Ureter (tissue), 1 donor: ENCODE measurements at regions not wholly inside any gene's neighbourhood (a gene's known extent, or its start where the extent isn't known, plus 50 kb on each side); places are given as distances from the start of the nearest gene placed in this dataset.

Experiments
- DNase-seq: peaks from one replicate; pipeline ENCODE4 v3.0.0-alpha.2; 2020; ENCODE audit warnings: low spot score
- donor health status: DM: yes; HTN: yes; CAD: no.

DNA sequence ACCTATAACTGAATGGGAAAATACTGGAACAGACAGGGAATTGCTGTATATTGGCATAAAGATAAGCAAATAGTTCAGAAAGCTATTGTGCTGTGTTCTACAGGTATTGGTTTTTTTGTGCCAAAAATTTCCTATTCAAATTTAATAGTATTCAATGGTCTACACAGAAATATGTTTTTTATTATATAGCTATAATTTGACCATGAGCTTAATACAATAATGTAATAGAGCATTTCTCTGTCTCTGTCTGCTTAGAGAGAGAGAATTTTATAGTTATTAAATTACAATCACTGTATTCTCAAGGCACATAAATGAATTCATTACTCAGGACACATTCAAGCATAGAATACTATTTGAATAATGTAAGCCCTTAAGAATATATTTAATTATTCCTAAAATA lies 62.3 kb upstream of the FZD8 start:
- DNase-seq = no peak

DNA sequence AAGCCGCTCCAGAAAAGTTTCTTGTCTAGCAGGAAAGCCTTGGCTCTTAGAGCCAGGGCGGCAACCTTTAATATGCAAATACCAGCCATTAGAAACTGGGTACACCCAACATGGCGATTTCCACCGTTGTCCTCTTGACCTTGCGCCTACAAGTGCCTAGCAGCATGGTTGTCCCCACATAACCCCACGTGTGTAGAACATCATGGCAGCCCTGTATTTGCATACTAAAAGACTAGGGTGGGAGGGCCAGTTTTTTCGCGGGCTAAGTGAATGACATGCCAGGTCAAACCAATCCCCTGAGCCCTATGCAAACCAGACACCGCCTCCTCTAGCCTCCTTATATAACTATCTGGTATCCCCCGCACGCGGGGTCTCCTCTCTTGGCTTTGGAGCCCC lies 58.4 kb upstream of the FZD8 start:
- no peak for DNase-seq

GRCh38 chr10:35699848-35700486 lies 57.9 kb upstream of the FZD8 start:
- DNase-seq = no peak

DNA sequence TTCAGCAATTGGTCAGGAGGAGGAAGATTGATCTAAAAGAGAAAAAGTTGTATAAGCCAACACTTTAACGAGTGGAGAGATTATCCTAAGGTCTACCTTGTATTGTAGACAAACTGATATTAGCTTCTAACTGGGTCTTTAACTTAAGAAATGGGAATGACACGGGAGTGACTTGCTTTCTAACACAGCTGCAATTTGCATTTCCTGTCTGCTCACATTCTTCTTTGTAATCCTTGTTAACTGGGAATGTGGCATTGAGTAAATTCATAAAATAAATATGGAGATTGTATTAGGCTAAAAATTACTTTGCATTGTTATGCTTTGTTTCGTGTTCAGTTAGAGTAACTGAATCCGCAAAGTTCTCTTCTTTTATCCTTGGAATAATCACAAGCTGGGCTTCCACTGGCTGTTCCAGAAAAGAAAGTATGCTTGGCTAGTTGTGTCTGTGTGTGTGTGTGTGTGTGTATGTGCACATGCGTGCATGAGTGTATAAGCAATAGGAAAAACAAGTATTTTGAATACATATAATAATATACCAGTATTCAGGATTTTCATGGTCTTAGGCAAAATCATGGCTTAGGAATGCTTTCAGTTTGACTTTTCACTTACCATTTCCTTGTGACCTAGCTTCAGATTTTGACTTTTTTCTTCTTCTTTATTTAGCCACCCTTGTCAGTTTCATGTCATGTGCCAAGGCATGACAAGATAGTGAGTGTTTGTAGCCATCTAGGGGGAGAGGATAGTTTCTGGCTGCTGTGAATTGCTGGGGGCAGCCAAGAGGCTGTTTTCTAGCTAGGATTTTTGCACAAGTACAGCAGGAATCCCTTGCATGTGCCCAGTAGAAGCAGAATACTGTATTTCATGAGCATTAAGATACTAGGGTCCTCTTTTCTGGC lies 54.5 kb upstream of the FZD8 start:
- DNase-seq = no peak

DNA sequence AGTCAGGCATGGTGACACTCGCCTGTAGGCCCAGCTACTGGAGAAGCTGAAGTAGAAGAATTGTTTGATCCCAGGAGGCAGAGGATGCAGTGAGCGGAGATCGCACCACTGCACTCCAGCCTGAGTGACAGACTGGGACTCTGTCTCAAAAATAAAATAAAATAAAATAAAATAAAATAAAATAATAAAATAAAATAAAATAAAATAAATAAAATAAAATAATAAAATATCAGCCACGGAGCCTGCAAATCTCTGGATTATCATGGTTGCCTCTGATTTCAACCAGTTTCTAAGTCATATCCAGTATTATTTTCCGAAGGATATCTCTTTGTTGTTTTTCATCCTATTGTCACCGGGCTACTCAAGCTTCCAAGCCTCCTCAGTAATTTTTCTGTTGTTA lies 51.7 kb upstream of the FZD8 start:
- DNase-seq = no peak
